ENCODE measurements at regions not wholly inside any gene's neighbourhood (a gene's known extent, or its start where the extent isn't known, plus 50 kb on each side); places are given as distances from the start of the nearest gene placed in this dataset.

- no peak for DNase-seq (ENCODE audit: low read depth in 3 of 3)
These were observed 63.3 kb upstream of the ARHGEF3 start for GRCh38 chr3:56864918-56865524.

- DNase-seq (ENCODE audit: low read depth in 3 of 3): no peak
These were observed 62.3 kb upstream of the ARHGEF3 start for GRCh38 chr3:56864090-56864489.

GRCh38 chr3:56862352-56863062 lies 60.8 kb upstream of the ARHGEF3 start:
- DNase-seq (ENCODE audit: low read depth in 3 of 3): no peak

- no peak for DNase-seq (ENCODE audit: low read depth in 3 of 3)
These were observed 59.8 kb upstream of the ARHGEF3 start for GRCh38 chr3:56861511-56861910.

- no peak for DNase-seq (ENCODE audit: low read depth in 3 of 3)
These were observed 59.2 kb upstream of the ARHGEF3 start for GRCh38 chr3:56860939-56861338.

GRCh38 chr3:56860351-56860750 lies 58.6 kb upstream of the ARHGEF3 start:
- no peak for DNase-seq (ENCODE audit: low read depth in 3 of 3)

- no peak for DNase-seq (ENCODE audit: low read depth in 3 of 3)
These were observed 56.6 kb upstream of the ARHGEF3 start for GRCh38 chr3:56858331-56858730.

GRCh38 chr3:56857178-56857577 lies 55.4 kb upstream of the ARHGEF3 start:
- DNase-seq (ENCODE audit: low read depth in 3 of 3): no peak

GRCh38 chr3:56856752-56857151 lies 55.0 kb upstream of the ARHGEF3 start:
- DNase-seq (ENCODE audit: low read depth in 3 of 3): no peak

- DNase-seq (ENCODE audit: low read depth in 3 of 3): no peak
These were observed 54.2 kb upstream of the ARHGEF3 start for GRCh38 chr3:56855856-56856512.

GRCh38 chr3:56854856-56855611 lies 53.3 kb upstream of the ARHGEF3 start:
- no peak for DNase-seq (ENCODE audit: low read depth in 3 of 3)

GRCh38 chr3:56851966-56852884 lies 50.5 kb upstream of the ARHGEF3 start:
- no peak for DNase-seq (ENCODE audit: low read depth in 3 of 3)

All from stimulated activated CD4-positive, alpha-beta T cell treated with anti-CD3 and anti-CD28 coated beads, TNF-alpha, amount 100 ng/mL, for 4 hours (primary cell).